Small intestine (tissue), 7 donors: ENCODE measurements at regions not wholly inside any gene's neighbourhood (a gene's known extent, or its start where the extent isn't known, plus 50 kb on each side); places are given as distances from the start of the nearest gene placed in this dataset.
"Not testable (repeated sequence)": the region's sequence is repeated elsewhere in the genome, so short reads cannot be mapped to it uniquely, and the experiment has no call there.

ENCODE experiments used
- DNase-seq, 2 donors: peaks; one replicate each; pipeline versions ENCODE4 v3.0.0 to v3.0.0-alpha.2; 2013
- FAIRE-seq: peaks from 2 replicates; lab custom pipeline; 2012; peaks lifted over from hg19 to GRCh38; lab: Jason Lieb, UNC
- H3K27ac ChIP-seq, 3 donors: one replicate each; pipeline ENCODE4 v1.5.1; 2013; ENCODE audit warnings: low read length in 2 of 3, mild to moderate bottlenecking in 2 of 3, control low read depth in 1 of 3, inconsistent platforms in 1 of 3, low read depth in 1 of 3, moderate library complexity in 1 of 3
- H3K27me3 ChIP-seq, 3 donors: one replicate each; pipeline ENCODE4 v1.6.1; 2013; ENCODE audit warnings: low read length in 3 of 3, inconsistent platforms in 1 of 3; ENCODE audit not compliant: control insufficient read depth in 3 of 3, insufficient read depth in 3 of 3
- H3K36me3 ChIP-seq, 3 donors: one replicate each; pipeline ENCODE4 v1.6.1; 2013; ENCODE audit warnings: low read length in 3 of 3, inconsistent platforms in 1 of 3, low read depth in 1 of 3, mild to moderate bottlenecking in 1 of 3, moderate library complexity in 1 of 3; ENCODE audit not compliant: control insufficient read depth in 3 of 3, insufficient read depth in 2 of 3
- H3K4me1 ChIP-seq, 3 donors: one replicate each; pipeline ENCODE4 v1.6.1; 2013; ENCODE audit warnings: low read length in 2 of 3, inconsistent platforms in 1 of 3, low read depth in 1 of 3, mild to moderate bottlenecking in 1 of 3, moderate library complexity in 1 of 3; ENCODE audit not compliant: control insufficient read depth in 3 of 3, insufficient read depth in 2 of 3
- H3K4me3 ChIP-seq, 3 donors: one replicate each; pipeline ENCODE4 v1.5.1; 2013; ENCODE audit warnings: low read length in 3 of 3, control low read depth in 1 of 3, inconsistent platforms in 1 of 3, low read depth in 1 of 3, mild to moderate bottlenecking in 1 of 3, moderate library complexity in 1 of 3
- H3K9me3 ChIP-seq, 2 donors: one replicate each; pipeline ENCODE4 v1.6.1; 2013; ENCODE audit warnings: low read depth in 1 of 2, low read length in 1 of 2; ENCODE audit not compliant: control insufficient read depth in 2 of 2, insufficient read depth in 1 of 2
- WGBS, 3 donors: extraction: QIAGEN DNeasy Blood & Tissue Kit; methylation state at CpG; one replicate each; pipeline ENCODE4 v1.1.7; 2013; 5-methylcytosine and 5-hydroxymethylcytosine counted together
- donor health status: healthy with polysubstance abuse.
- donor health status: control.
- donor health status: control.
- donor health status: Bipolar disorder and iron deficiency.
- donor health status: healthy.

DNA sequence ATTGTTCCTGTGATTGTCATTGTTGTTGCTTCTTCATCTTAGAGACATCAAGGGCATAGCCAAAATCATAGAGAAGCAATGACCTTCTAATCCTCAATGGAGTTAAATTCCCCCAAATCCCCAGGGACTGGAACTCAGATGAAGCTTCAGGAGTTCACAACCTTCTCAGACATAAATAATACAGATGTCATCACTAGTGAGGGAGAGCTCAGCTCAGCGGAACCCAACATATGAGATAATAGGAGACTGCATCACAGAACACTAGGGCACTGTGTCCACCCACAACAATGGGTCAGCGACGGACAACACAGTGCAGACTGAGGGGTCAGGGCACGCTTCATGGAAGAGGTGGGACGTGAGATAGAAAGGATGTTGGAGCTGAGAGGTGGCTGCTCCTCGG lies 1290.4 kb upstream of the TMEM132C start:
- H3K27ac ChIP-seq = no peak overlapping the region
- DNase-seq (no peak), FAIRE-seq (no peak)
- no peaks in the 10 kb centered on the region for H3K36me3 ChIP-seq
- H3K9me3 ChIP-seq = no peaks in the 10 kb centered on the region
- H3K4me3 ChIP-seq = no peak overlapping the region
- H3K4me1 ChIP-seq = no peaks in the 10 kb centered on the region
- WGBS, 3 donors = 74 to 80% (median 75%) methylated on average over 6 of the region's 6 CpGs
- H3K27me3 ChIP-seq = no peaks in the 10 kb centered on the region

DNA sequence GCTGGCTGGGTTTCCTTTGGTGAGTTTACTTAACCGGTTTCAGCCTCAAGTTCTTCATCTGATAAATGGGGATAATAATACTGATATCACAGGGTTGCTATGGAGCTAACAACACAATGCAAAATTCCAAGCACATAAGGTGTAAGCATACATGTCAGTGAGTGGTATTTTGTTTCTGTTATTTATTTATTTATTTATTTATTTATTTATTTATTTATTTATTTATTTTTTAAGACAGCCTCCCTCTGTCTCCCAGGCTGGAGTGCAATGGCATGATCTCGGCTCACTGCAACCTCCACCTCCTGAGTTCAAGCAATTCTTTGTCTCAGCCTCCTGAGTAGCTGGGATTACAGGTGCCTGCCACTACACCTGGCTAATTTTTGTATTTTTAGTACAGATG lies 1287.4 kb upstream of the TMEM132C start:
- WGBS, 3 donors = 76 to 84% (median 79%) methylated on average over 2 of the region's 2 CpGs
- H3K4me3 ChIP-seq, H3K9me3 ChIP-seq, H3K36me3 ChIP-seq, DNase-seq, FAIRE-seq, H3K27ac ChIP-seq, H3K27me3 ChIP-seq, H3K4me1 ChIP-seq: not testable (repeated sequence)

GRCh38 chr12:126982707-126983106 lies 1284.3 kb upstream of the TMEM132C start:
- no peak overlapping the region for H3K27ac ChIP-seq
- H3K27me3 ChIP-seq = no peaks in the 10 kb centered on the region
- DNase-seq = no peak
- no peaks in the 10 kb centered on the region for H3K4me1 ChIP-seq
- no peak for FAIRE-seq
- peaks cover 2 to 12% of the 10 kb centered on the region in 2 donors for H3K9me3 ChIP-seq
- no peaks in the 10 kb centered on the region for H3K36me3 ChIP-seq
- WGBS, 3 donors = 21 to 42% (median 34%) methylated on average over 1 of the region's 1 CpG
- H3K4me3 ChIP-seq = no peak overlapping the region

- H3K4me3 ChIP-seq, DNase-seq, FAIRE-seq, H3K4me1 ChIP-seq, H3K36me3 ChIP-seq, H3K27ac ChIP-seq, H3K27me3 ChIP-seq: not testable (repeated sequence)
- H3K9me3 ChIP-seq = peaks cover 2 to 12% of the 10 kb centered on the region in 2 donors
- 68 to 77% (median 73%) methylated on average over 2 of the region's 2 CpGs for WGBS, 3 donors
Observed at GRCh38 chr12:126983735-126984134, 1283.2 kb upstream of the TMEM132C start.

- H3K36me3 ChIP-seq, FAIRE-seq, DNase-seq, H3K27me3 ChIP-seq, H3K4me3 ChIP-seq, H3K27ac ChIP-seq, H3K4me1 ChIP-seq: not testable (repeated sequence)
- peaks cover 2 to 12% of the 10 kb centered on the region in 2 donors for H3K9me3 ChIP-seq
Observed at GRCh38 chr12:126985663-126986062, 1281.3 kb upstream of the TMEM132C start.

DNA sequence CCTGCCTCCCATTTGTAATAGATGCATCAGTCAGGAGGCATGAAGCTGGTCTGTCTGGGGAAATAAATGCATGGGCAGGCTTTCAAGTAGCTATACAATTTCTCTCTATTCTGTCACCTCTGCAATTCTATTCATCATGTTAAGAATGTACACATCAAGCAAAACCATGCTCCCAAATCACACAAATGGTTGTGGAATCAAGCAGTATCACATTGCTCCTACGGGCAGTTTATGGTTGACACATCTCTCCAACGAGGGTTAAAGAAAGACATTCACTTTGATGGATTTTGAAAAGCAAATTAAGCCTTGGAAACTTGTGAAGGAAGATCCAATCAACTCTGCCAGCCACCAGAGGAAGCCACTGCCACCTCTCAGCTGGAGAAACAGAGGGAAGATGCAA lies 1277.4 kb upstream of the TMEM132C start:
- no peaks in the 10 kb centered on the region for H3K27me3 ChIP-seq
- WGBS, 3 donors = 55 to 63% (median 58%) methylated on average over 2 of the region's 2 CpGs
- H3K36me3 ChIP-seq = no peaks in the 10 kb centered on the region
- peaks cover 2 to 7% of the 10 kb centered on the region in 2 donors for H3K9me3 ChIP-seq
- no peak overlapping the region for H3K4me3 ChIP-seq
- no peak for FAIRE-seq
- H3K27ac ChIP-seq = no peak overlapping the region
- H3K4me1 ChIP-seq = no peaks in the 10 kb centered on the region
- no peak for DNase-seq

- Histone ChIP-seq H3K27me3 (no peaks in the 10 kb centered on the region), H3K4me3 (no peak overlapping the region), H3K9me3 (peaks cover 0 to 2% of the 10 kb centered on the region in 2 donors), H3K4me1 (no peaks in the 10 kb centered on the region), H3K27ac (peak overlapping the region in 1 of 3 donors; percentile 15), H3K36me3 (no peaks in the 10 kb centered on the region)
- DNase-seq = no peak
- no peak for FAIRE-seq
- 94 to 96% (median 94%) methylated on average over 9 of the region's 9 CpGs for WGBS, 3 donors
Observed at GRCh38 chr12:126993898-126994297, 1273.1 kb upstream of the TMEM132C start.

DNA sequence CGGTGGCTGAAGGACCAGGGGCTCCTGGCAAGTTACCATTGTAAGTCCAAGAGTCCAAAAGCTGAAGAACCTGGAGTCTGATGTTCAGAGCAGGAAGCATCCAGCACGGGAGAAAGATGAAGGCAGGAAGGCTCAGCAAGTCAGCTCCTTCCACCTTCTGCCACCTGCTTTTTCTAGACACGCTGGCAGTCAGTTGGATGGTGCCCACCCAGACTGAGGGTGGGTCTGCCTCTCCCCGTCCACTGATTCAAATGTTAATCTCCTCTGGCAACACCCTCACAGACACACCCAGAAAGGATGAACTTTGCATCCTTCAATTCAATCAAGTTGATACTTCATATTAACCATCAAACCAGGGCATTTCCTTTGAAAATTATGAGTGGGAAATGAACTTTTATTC lies 1272.4 kb upstream of the TMEM132C start:
- no peaks in the 10 kb centered on the region for H3K27me3 ChIP-seq
- H3K9me3 ChIP-seq = peaks cover 0 to 2% of the 10 kb centered on the region in 2 donors
- no peaks in the 10 kb centered on the region for H3K4me1 ChIP-seq
- DNase-seq = peak in 1 of 2 donors; percentile 41
- WGBS, 3 donors = 26 to 71% (median 51%) methylated on average over 4 of the region's 4 CpGs
- no peaks in the 10 kb centered on the region for H3K36me3 ChIP-seq
- peak overlapping the region in 1 of 3 donors; percentile 15 for H3K27ac ChIP-seq
- no peak for FAIRE-seq
- H3K4me3 ChIP-seq = no peak overlapping the region

- Histone ChIP-seq H3K4me3 (no peak overlapping the region), H3K27me3 (no peaks in the 10 kb centered on the region), H3K36me3 (no peaks in the 10 kb centered on the region), H3K27ac (no peak overlapping the region), H3K9me3 (peaks cover 0 to 2% of the 10 kb centered on the region in 2 donors), H3K4me1 (no peaks in the 10 kb centered on the region)
- no peak for DNase-seq
- FAIRE-seq = no peak
- WGBS, 3 donors = 93 to 98% (median 94%) methylated on average over 4 of the region's 4 CpGs
Observed at GRCh38 chr12:126998031-126998430, 1268.9 kb upstream of the TMEM132C start.
